ENCODE measurements at regions not wholly inside any gene's neighbourhood (a gene's known extent, or its start where the extent isn't known, plus 50 kb on each side); places are given as distances from the start of the nearest gene placed in this dataset.

- Histone ChIP-seq H3K36me3 (ENCODE audit: insufficient read depth, low read length, poor library complexity, severe bottlenecking) (no peaks in the 10 kb centered on the region), H3K27me3 (replicated peaks; ENCODE audit: insufficient read depth, low read depth, low read length, poor library complexity) (peaks cover 4% of the 10 kb centered on the region), H3K27ac (ENCODE audit: low read depth, low read length, poor library complexity, severe bottlenecking) (no peak overlapping the region), H3K9me3 (ENCODE audit: low read depth, low read length, poor library complexity, severe bottlenecking) (no peaks in the 10 kb centered on the region), H3K4me1 (ENCODE audit: insufficient read depth, low read length, poor library complexity, severe bottlenecking) (no peaks in the 10 kb centered on the region), H3K4me3 (ENCODE audit: low read depth, low read length, poor library complexity, severe bottlenecking) (no peak overlapping the region)
- ChIA-PET POLR2A (ENCODE audit: low non-redundant PET) (no interaction called here), CTCF (no interaction called here)
- BruUV-seq (replicated peaks): no TSS peak
- DNase-seq (ENCODE audit: low spot score): no peak
- TF ChIP-seq EZH2 (IDR thresholded peaks at IDR 0.05; ENCODE audit: borderline replicate concordance, low read depth, low read length, poor library complexity, severe bottlenecking): no peak
- TF ChIP-seq, protein P1, sequence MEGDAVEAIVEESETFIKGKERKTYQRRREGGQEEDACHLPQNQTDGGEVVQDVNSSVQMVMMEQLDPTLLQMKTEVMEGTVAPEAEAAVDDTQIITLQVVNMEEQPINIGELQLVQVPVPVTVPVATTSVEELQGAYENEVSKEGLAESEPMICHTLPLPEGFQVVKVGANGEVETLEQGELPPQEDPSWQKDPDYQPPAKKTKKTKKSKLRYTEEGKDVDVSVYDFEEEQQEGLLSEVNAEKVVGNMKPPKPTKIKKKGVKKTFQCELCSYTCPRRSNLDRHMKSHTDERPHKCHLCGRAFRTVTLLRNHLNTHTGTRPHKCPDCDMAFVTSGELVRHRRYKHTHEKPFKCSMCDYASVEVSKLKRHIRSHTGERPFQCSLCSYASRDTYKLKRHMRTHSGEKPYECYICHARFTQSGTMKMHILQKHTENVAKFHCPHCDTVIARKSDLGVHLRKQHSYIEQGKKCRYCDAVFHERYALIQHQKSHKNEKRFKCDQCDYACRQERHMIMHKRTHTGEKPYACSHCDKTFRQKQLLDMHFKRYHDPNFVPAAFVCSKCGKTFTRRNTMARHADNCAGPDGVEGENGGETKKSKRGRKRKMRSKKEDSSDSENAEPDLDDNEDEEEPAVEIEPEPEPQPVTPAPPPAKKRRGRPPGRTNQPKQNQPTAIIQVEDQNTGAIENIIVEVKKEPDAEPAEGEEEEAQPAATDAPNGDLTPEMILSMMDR (conservative IDR thresholded peaks at IDR 0.05; ENCODE audit: low read depth, low read length): no peak
- intact Hi-C loops (cut with micrococcal nuclease; ENCODE audit: unreplicated experiment): no loop called here
These were observed 135.4 kb downstream of the FAM114A2 start for GRCh38 chr5:153903321-153903720.

DNA sequence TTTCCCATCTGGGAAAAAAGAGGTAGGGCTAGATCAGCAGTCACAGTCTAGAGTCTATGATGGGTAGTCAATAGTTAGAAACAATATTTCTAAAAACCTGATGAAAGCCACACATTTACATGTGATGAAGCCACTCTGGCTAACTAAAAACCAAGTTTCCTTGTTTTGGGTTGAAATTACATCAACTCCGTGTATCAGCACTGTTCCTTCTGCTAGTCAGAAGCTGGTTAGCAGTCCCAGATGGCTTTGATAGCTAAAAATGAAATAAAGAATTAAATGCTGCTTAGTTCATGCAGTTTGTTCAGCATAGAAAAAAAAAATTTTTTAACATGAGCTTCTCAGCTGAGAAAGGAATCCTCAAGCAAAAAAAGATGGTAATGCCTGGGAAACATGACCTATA is 136.7 kb downstream of the FAM114A2 start:
- BruUV-seq (replicated peaks): no TSS peak
- DNase-seq (ENCODE audit: low spot score): no peak
- Histone ChIP-seq H3K27me3 (replicated peaks; ENCODE audit: insufficient read depth, low read depth, low read length, poor library complexity) (no peaks in the 10 kb centered on the region), H3K36me3 (ENCODE audit: insufficient read depth, low read length, poor library complexity, severe bottlenecking) (no peaks in the 10 kb centered on the region), H3K4me1 (ENCODE audit: insufficient read depth, low read length, poor library complexity, severe bottlenecking) (no peaks in the 10 kb centered on the region), H3K27ac (ENCODE audit: low read depth, low read length, poor library complexity, severe bottlenecking) (no peak overlapping the region), H3K9me3 (ENCODE audit: low read depth, low read length, poor library complexity, severe bottlenecking) (no peaks in the 10 kb centered on the region), H3K4me3 (ENCODE audit: low read depth, low read length, poor library complexity, severe bottlenecking) (no peak overlapping the region)
- TF ChIP-seq EZH2 (IDR thresholded peaks at IDR 0.05; ENCODE audit: borderline replicate concordance, low read depth, low read length, poor library complexity, severe bottlenecking): no peak
- TF ChIP-seq, protein P1 (conservative IDR thresholded peaks at IDR 0.05; ENCODE audit: low read depth, low read length): no peak
- CTCF ChIA-PET: no interaction called here
- intact Hi-C loops (cut with micrococcal nuclease; ENCODE audit: unreplicated experiment): no loop called here
- POLR2A ChIA-PET (ENCODE audit: low non-redundant PET): no interaction called here

GRCh38 chr5:153901449-153901848 is 137.3 kb downstream of the FAM114A2 start:
- no peaks in the 10 kb centered on the region for H3K9me3 ChIP-seq (ENCODE audit: low read depth, low read length, poor library complexity, severe bottlenecking)
- H3K27me3 ChIP-seq (replicated peaks; ENCODE audit: insufficient read depth, low read depth, low read length, poor library complexity): no peaks in the 10 kb centered on the region
- ChIA-PET CTCF (no interaction called here), POLR2A (ENCODE audit: low non-redundant PET) (no interaction called here)
- intact Hi-C loops (cut with micrococcal nuclease; ENCODE audit: unreplicated experiment): no loop called here
- DNase-seq (ENCODE audit: low spot score): no peak
- BruUV-seq (replicated peaks): no TSS peak
- no peaks in the 10 kb centered on the region for H3K36me3 ChIP-seq (ENCODE audit: insufficient read depth, low read length, poor library complexity, severe bottlenecking)
- H3K27ac ChIP-seq (ENCODE audit: low read depth, low read length, poor library complexity, severe bottlenecking): no peak overlapping the region
- TF ChIP-seq EZH2 (IDR thresholded peaks at IDR 0.05; ENCODE audit: borderline replicate concordance, low read depth, low read length, poor library complexity, severe bottlenecking): no peak
- TF ChIP-seq, protein P1 (conservative IDR thresholded peaks at IDR 0.05; ENCODE audit: low read depth, low read length): no peak
- H3K4me3 ChIP-seq (ENCODE audit: low read depth, low read length, poor library complexity, severe bottlenecking): no peak overlapping the region
- no peaks in the 10 kb centered on the region for H3K4me1 ChIP-seq (ENCODE audit: insufficient read depth, low read length, poor library complexity, severe bottlenecking)
